ENCODE measurements at regions not wholly inside any gene's neighbourhood (a gene's known extent, or its start where the extent isn't known, plus 50 kb on each side); places are given as distances from the start of the nearest gene placed in this dataset.
"Not testable (repeated sequence)": the region's sequence is repeated elsewhere in the genome, so short reads cannot be mapped to it uniquely, and the experiment has no call there.

GRCh38 chr14:50020799-50021198, 95.6 kb downstream of the VCPKMT start:
- no peak for DNase-seq

- DNase-seq, result no peak
These were observed 94.9 kb downstream of the VCPKMT start for GRCh38 chr14:50021261-50022031.

- no peak for DNase-seq
These were observed 93.7 kb downstream of the VCPKMT start for GRCh38 chr14:50022661-50023060.

GRCh38 chr14:50023671-50024490, 92.5 kb downstream of the VCPKMT start:
- no peak for DNase-seq

GRCh38 chr14:50025073-50025472, 91.3 kb downstream of the VCPKMT start:
- no peak for DNase-seq

- DNase-seq, result no peak
These were observed 90.6 kb downstream of the VCPKMT start for GRCh38 chr14:50025776-50026175.

- DNase-seq, result no peak
These were observed 90.0 kb downstream of the VCPKMT start for GRCh38 chr14:50026396-50026795.

- DNase-seq, result no peak
These were observed 88.6 kb downstream of the VCPKMT start for GRCh38 chr14:50027816-50028215.

- no peak for DNase-seq
These were observed 87.9 kb downstream of the VCPKMT start for GRCh38 chr14:50028458-50028857.

GRCh38 chr14:50030036-50030435, 86.3 kb downstream of the VCPKMT start:
- no peak for DNase-seq

GRCh38 chr14:50030911-50031310, 85.5 kb downstream of the VCPKMT start:
- DNase-seq, result not testable (repeated sequence)

GRCh38 chr14:50031602-50032313, 84.6 kb downstream of the VCPKMT start:
- DNase-seq, result no peak

GRCh38 chr14:50032462-50033167, 83.8 kb downstream of the VCPKMT start:
- not testable (repeated sequence) for DNase-seq

GRCh38 chr14:50035214-50035613, 81.2 kb downstream of the VCPKMT start:
- DNase-seq, result no peak

- DNase-seq, result no peak
These were observed 80.2 kb downstream of the VCPKMT start for GRCh38 chr14:50036211-50036610.

- no peak for DNase-seq
These were observed 79.7 kb downstream of the VCPKMT start for GRCh38 chr14:50036637-50037036.

GRCh38 chr14:50037240-50037639, 79.1 kb downstream of the VCPKMT start:
- DNase-seq, result no peak

GRCh38 chr14:50037852-50038251, 78.5 kb downstream of the VCPKMT start:
- DNase-seq, result peak; percentile 76

- DNase-seq, result peak; percentile 27
These were observed 77.8 kb downstream of the VCPKMT start for GRCh38 chr14:50038398-50039119.

GRCh38 chr14:50039120-50039517, 77.3 kb downstream of the VCPKMT start:
- DNase-seq, result no peak

GRCh38 chr14:50039734-50040400, 76.5 kb downstream of the VCPKMT start:
- no peak for DNase-seq

- no peak for DNase-seq
These were observed 76.0 kb downstream of the VCPKMT start for GRCh38 chr14:50040401-50040775.

Data from NCI-H2107 (cell line).